GM12878 (cell line): ENCODE measurements at regions not wholly inside any gene's neighbourhood (a gene's known extent, or its start where the extent isn't known, plus 50 kb on each side); places are given as distances from the start of the nearest gene placed in this dataset.

Source experiments
- ATAC-seq: fragments of 200-7000 bp; cut with Tn5 transposase; 3 replicates; pipeline ENCODE4 v1.9.1; 2020; ENCODE audit warnings: mild to moderate bottlenecking, moderate library complexity
- BruUV-seq: library from RNA; stranded (reverse); fragments of 400-500 nt; replicated peaks from 2 replicates; lab custom pipeline; 2021; lab: Mats Ljungman, UMichigan
- CTCF ChIA-PET: fragments of 300-600 bp; sonication (Branson Sonifier 250); formaldehyde crosslinking; extraction: SDS; loops from one replicate; lab custom pipeline; 2021; ENCODE audit warnings: inconsistent platforms; lab: Yijun Ruan, JAX
- POLR2A ChIA-PET: fragments of 350-600 bp; formaldehyde crosslinking; extraction: SDS; loops from one replicate; lab custom pipeline; 2021; ENCODE audit warnings: inconsistent platforms; lab: Charles Lee
- RAD21 ChIA-PET: fragments of 300-600 bp; sonication (Branson Sonifier 250); formaldehyde crosslinking; loops from one replicate; lab custom pipeline; 2023; ENCODE audit warnings: antibody characterized with exemption; ENCODE audit not compliant: unreplicated experiment; lab: Charles Lee
- SMC1A ChIA-PET: fragments of 300-600 bp; sonication (Branson Sonifier 250); formaldehyde crosslinking; loops from one replicate; lab custom pipeline; 2023; ENCODE audit not compliant: unreplicated experiment, uncharacterized antibody; lab: Charles Lee
- DNase-seq: peaks from one replicate; pipeline ENCODE4 v3.0.0-alpha.2; 2011; ENCODE audit warnings: low read depth, low spot score
- FAIRE-seq: peaks from 3 replicates; lab custom pipeline; 2011; peaks lifted over from hg19 to GRCh38; lab: Jason Lieb, UNC
- H2AFZ ChIP-seq: 2 replicates; pipeline ENCODE4 v1.6.0; 2011; ENCODE audit warnings: low read depth, low read length, control low read depth; ENCODE audit not compliant: control insufficient read depth
- H3K27ac ChIP-seq: 2 replicates; pipeline ENCODE4 v1.5.1; 2011; ENCODE audit warnings: control low read depth; ENCODE audit not compliant: control insufficient read depth, insufficient read depth
- H3K27me3 ChIP-seq, 2 experiments: replicated peaks in 1 of 2; 2 replicates each; pipeline versions ENCODE4 v1.6.0 to v1.6.1; 2011; ENCODE audit warnings: low read length in 1 of 2; ENCODE audit not compliant: control insufficient read depth in 2 of 2, insufficient read depth in 2 of 2
- H3K36me3 ChIP-seq, 2 experiments: 2 replicates each; pipeline ENCODE4 v1.5.1; 2011; ENCODE audit warnings: low read length in 1 of 2; ENCODE audit not compliant: control insufficient read depth in 2 of 2, insufficient read depth in 2 of 2
- H3K4me1 ChIP-seq: 2 replicates; pipeline ENCODE4 v1.6.1; 2011; ENCODE audit warnings: mild to moderate bottlenecking, low read length, moderate library complexity, mixed read lengths; ENCODE audit not compliant: control insufficient read depth, insufficient read depth
- H3K4me2 ChIP-seq: 2 replicates; pipeline ENCODE4 v1.6.0; 2011; ENCODE audit warnings: control low read depth; ENCODE audit not compliant: control insufficient read depth, insufficient read depth
- H3K4me3 ChIP-seq: fragments of 200-600 bp; sonication (generic); 2 replicates; pipeline ENCODE4 v1.5.1; 2016
- H3K79me2 ChIP-seq: 2 replicates; pipeline ENCODE4 v1.6.0; 2011; ENCODE audit warnings: low read length; ENCODE audit not compliant: control insufficient read depth, insufficient read depth
- H3K9ac ChIP-seq: 2 replicates; pipeline ENCODE4 v1.8.0; 2011; ENCODE audit warnings: low read length, control low read depth, mixed read lengths; ENCODE audit not compliant: control insufficient read depth, insufficient read depth
- H3K9me3 ChIP-seq: replicated peaks from 3 replicates; pipeline ENCODE4 v1.5.1; 2011; ENCODE audit warnings: mild to moderate bottlenecking, low read length; ENCODE audit not compliant: control insufficient read depth, insufficient read depth
- H4K20me1 ChIP-seq: 2 replicates; pipeline ENCODE4 v1.6.0; 2011; ENCODE audit not compliant: control insufficient read depth, insufficient read depth
- BCL11A ChIP-seq: IDR thresholded peaks from 2 replicates; pipeline ENCODE4 v1.6.1; 2011; ENCODE audit warnings: low read depth, low read length
- ETV6 ChIP-seq, 2 experiments: fragments of 450-650 bp in 1 of 2; IDR thresholded peaks in 1 of 2; conservative IDR thresholded peaks in 1 of 2; 2 replicates each; pipeline ENCODE4 v1.6.1; 2014; ENCODE audit warnings: antibody characterized with exemption in 1 of 2, borderline replicate concordance in 1 of 2, low read depth in 1 of 2, mild to moderate bottlenecking in 1 of 2, moderate library complexity in 1 of 2
- FOS ChIP-seq: IDR thresholded peaks from 3 replicates; pipeline ENCODE4 v1.6.1; 2011; ENCODE audit warnings: borderline replicate concordance; ENCODE audit not compliant: insufficient read length; ENCODE audit errors: extremely low read depth
- GABPA ChIP-seq: IDR thresholded peaks from 2 replicates; pipeline ENCODE4 v1.6.1; 2014; ENCODE audit warnings: antibody characterized with exemption, low read depth, mild to moderate bottlenecking, inconsistent platforms
- HDAC6 ChIP-seq: fragments of 200-600 bp; sonication (generic); IDR thresholded peaks from one replicate; pipeline ENCODE4 v1.8.0; 2017; ENCODE audit warnings: antibody characterized with exemption; ENCODE audit not compliant: unreplicated experiment
- KDM1A ChIP-seq: fragments of 200-600 bp; sonication (generic); IDR thresholded peaks from 2 replicates; pipeline ENCODE4 v1.6.1; 2016; ENCODE audit warnings: borderline replicate concordance
- LARP7 ChIP-seq: fragments of 450-650 bp; IDR thresholded peaks from 2 replicates; pipeline ENCODE4 v1.6.1; 2017; ENCODE audit warnings: mild to moderate bottlenecking
- NR2C2 ChIP-seq: IDR thresholded peaks from 2 replicates; pipeline ENCODE4 v1.6.1; 2011; ENCODE audit warnings: borderline replicate concordance, low read depth; ENCODE audit not compliant: control insufficient read depth, insufficient read length
- RAD21 ChIP-seq: IDR thresholded peaks from 2 replicates; pipeline ENCODE4 v1.6.1; 2011; ENCODE audit warnings: mild to moderate bottlenecking, low read depth, low read length, moderate library complexity; ENCODE audit not compliant: insufficient read depth
- STAT1 ChIP-seq: fragments of 450-650 bp; conservative IDR thresholded peaks from 2 replicates; pipeline ENCODE4 v1.6.1; 2014; ENCODE audit warnings: antibody characterized with exemption, mild to moderate bottlenecking
- ZNF622 ChIP-seq: fragments of 450-650 bp; IDR thresholded peaks from 2 replicates; pipeline ENCODE4 v1.6.1; 2017; ENCODE audit warnings: mild to moderate bottlenecking, inconsistent platforms
- WGBS: methylation state at CpG from one replicate; pipeline ENCODE4 v1.1.6; 2016; ENCODE audit warnings: low lambda C conversion rate; ENCODE audit not compliant: insufficient replicate concordance, insufficient coverage; ENCODE audit errors: missing lambda C conversion rate; 5-methylcytosine and 5-hydroxymethylcytosine counted together
- in situ Hi-C: fragments of 300-500 bp; cut with MboI; formaldehyde crosslinking; loops from 9 replicates; pipeline ENCODE4 v1.14.3; 2018; ENCODE audit warnings: mixed read lengths
- intact Hi-C: fragments of 100-400 bp; cut with micrococcal nuclease; formaldehyde crosslinking; loops from one replicate; pipeline ENCODE4 v1.14.2; 2022; ENCODE audit not compliant: unreplicated experiment
- TF ChIP-seq, protein P1 (sequence below): IDR thresholded peaks from 2 replicates; pipeline ENCODE4 v1.6.1; 2012; ENCODE audit warnings: low read depth, low read length, improper control_type of control experiment
- TF ChIP-seq, protein P2 (sequence below): fragments of 450-650 bp; IDR thresholded peaks from 2 replicates; pipeline ENCODE4 v1.6.1; 2016; ENCODE audit warnings: mild to moderate bottlenecking, moderate library complexity, borderline replicate concordance

DNA sequence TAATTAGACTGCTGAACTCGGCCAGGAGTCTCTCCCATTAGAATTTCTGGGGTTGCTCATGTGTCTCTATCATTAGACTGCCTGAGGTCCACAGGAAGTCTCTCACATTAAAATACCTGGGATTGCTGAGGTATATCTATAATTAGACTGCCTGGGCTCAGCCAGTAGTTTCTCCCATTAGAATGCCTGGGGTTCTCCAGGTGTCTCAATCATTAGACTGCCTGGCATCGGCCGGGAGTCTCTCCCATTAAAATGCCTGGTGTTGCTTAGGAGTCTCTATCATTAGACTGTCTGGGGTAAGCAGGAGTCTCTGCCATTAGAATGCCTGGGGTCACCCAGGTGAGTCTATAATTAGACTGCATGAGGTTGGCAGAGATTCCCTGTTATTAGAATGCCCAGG lies 2233.4 kb downstream of the TP53TG3F start:
- Histone ChIP-seq H3K9ac (no peak overlapping the region), H3K4me3 (no peak overlapping the region), H3K27ac (no peak overlapping the region), H4K20me1 (no peaks in the 10 kb centered on the region), H3K9me3 (no peaks in the 10 kb centered on the region), H3K79me2 (no peaks in the 10 kb centered on the region), H3K27me3 (no peaks in the 10 kb centered on the region), H2AFZ (no peak overlapping the region), H3K4me1 (no peaks in the 10 kb centered on the region), H3K36me3 (no peaks in the 10 kb centered on the region), H3K4me2 (no peak overlapping the region)
- ChIA-PET POLR2A (no interaction called here), CTCF (no interaction called here), RAD21 (no interaction called here), SMC1A (no interaction called here)
- ATAC-seq (no peak), FAIRE-seq (no peak), DNase-seq (no peak)
- intact Hi-C loops (no loop called here), in situ Hi-C loops (no loop called here)
- TF ChIP-seq KDM1A (no peak), HDAC6 (no peak), FOS (no peak), LARP7 (no peak), ETV6 (conservative IDR thresholded peaks at IDR 0.05 in 1 of 2, IDR thresholded peaks at IDR 0.05 in 1 of 2; ENCODE audit: borderline replicate concordance in 1 of 2, low read depth in 1 of 2) (no peak), NR2C2 (no peak), BCL11A (no peak), GABPA (no peak), RAD21 (no peak), ZNF622 (no peak), STAT1 (no peak)
- TF ChIP-seq, protein P1, sequence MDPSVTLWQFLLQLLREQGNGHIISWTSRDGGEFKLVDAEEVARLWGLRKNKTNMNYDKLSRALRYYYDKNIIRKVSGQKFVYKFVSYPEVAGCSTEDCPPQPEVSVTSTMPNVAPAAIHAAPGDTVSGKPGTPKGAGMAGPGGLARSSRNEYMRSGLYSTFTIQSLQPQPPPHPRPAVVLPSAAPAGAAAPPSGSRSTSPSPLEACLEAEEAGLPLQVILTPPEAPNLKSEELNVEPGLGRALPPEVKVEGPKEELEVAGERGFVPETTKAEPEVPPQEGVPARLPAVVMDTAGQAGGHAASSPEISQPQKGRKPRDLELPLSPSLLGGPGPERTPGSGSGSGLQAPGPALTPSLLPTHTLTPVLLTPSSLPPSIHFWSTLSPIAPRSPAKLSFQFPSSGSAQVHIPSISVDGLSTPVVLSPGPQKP: no peak
- TF ChIP-seq, protein P2, sequence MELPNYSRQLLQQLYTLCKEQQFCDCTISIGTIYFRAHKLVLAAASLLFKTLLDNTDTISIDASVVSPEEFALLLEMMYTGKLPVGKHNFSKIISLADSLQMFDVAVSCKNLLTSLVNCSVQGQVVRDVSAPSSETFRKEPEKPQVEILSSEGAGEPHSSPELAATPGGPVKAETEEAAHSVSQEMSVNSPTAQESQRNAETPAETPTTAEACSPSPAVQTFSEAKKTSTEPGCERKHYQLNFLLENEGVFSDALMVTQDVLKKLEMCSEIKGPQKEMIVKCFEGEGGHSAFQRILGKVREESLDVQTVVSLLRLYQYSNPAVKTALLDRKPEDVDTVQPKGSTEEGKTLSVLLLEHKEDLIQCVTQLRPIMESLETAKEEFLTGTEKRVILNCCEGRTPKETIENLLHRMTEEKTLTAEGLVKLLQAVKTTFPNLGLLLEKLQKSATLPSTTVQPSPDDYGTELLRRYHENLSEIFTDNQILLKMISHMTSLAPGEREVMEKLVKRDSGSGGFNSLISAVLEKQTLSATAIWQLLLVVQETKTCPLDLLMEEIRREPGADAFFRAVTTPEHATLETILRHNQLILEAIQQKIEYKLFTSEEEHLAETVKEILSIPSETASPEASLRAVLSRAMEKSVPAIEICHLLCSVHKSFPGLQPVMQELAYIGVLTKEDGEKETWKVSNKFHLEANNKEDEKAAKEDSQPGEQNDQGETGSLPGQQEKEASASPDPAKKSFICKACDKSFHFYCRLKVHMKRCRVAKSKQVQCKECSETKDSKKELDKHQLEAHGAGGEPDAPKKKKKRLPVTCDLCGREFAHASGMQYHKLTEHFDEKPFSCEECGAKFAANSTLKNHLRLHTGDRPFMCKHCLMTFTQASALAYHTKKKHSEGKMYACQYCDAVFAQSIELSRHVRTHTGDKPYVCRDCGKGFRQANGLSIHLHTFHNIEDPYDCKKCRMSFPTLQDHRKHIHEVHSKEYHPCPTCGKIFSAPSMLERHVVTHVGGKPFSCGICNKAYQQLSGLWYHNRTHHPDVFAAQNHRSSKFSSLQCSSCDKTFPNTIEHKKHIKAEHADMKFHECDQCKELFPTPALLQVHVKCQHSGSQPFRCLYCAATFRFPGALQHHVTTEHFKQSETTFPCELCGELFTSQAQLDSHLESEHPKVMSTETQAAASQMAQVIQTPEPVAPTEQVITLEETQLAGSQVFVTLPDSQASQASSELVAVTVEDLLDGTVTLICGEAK: no peak
- no TSS peak for BruUV-seq
- 8% methylated on average over 3 of the region's 3 CpGs for WGBS
